A549 (cell line): ENCODE measurements at regions not wholly inside any gene's neighbourhood (a gene's known extent, or its start where the extent isn't known, plus 50 kb on each side); places are given as distances from the start of the nearest gene placed in this dataset.

Source experiments
- ATAC-seq, 2 experiments: fragments of 200-7000 bp in 1 of 2; fragments of >200 bp in 1 of 2; cut with Nextera tagmentation in 1 of 2; cut with Tn5 transposase in 1 of 2; 3 replicates each; pipeline versions ENCODE4 v1.8.0 to v1.9.1; 2018 to 2020; ENCODE audit warnings: mild to moderate bottlenecking in 1 of 2, moderate library complexity in 1 of 2
- CTCF ChIA-PET: fragments of 300-600 bp; sonication (Branson Sonifier 250); formaldehyde crosslinking; extraction: SDS; loops from one replicate; lab custom pipeline; 2021; ENCODE audit warnings: antibody characterized with exemption, inconsistent platforms; lab: Yijun Ruan, JAX
- POLR2A ChIA-PET: fragments of 350-600 bp; formaldehyde crosslinking; extraction: SDS; loops from one replicate; lab custom pipeline; 2021; ENCODE audit warnings: antibody characterized with exemption, inconsistent platforms; lab: Yijun Ruan, JAX
- DNase-seq, 2 experiments: peaks; one replicate each; pipeline versions ENCODE4 v3.0.0 to v3.0.0-alpha.2; 2011 to 2016; ENCODE audit warnings: low read depth in 1 of 2, low spot score in 1 of 2
- FAIRE-seq: peaks from 2 replicates; lab custom pipeline; 2011; peaks lifted over from hg19 to GRCh38; lab: Jason Lieb, UNC
- H3K27ac ChIP-seq, 2 experiments: fragments of >200 bp; sonication (Bioruptor Twin); formaldehyde crosslinking; 3 replicates each; pipeline ENCODE4 v1.5.1; 2016 to 2017
- H3K4me1 ChIP-seq: fragments of >200 bp; sonication (Bioruptor Twin); formaldehyde crosslinking; 3 replicates; pipeline ENCODE4 v1.6.1; 2016
- H3K4me2 ChIP-seq: fragments of >200 bp; sonication (Bioruptor Twin); formaldehyde crosslinking; 3 replicates; pipeline ENCODE4 v1.6.1; 2016
- H3K4me3 ChIP-seq: fragments of >200 bp; sonication (Bioruptor Twin); formaldehyde crosslinking; 3 replicates; pipeline ENCODE4 v1.5.1; 2016
- H3K9me3 ChIP-seq: fragments of >200 bp; sonication (Bioruptor Twin); formaldehyde crosslinking; 3 replicates; pipeline ENCODE4 v1.6.1; 2016
- BCL3 ChIP-seq: fragments of >200 bp; sonication (Bioruptor Twin); formaldehyde crosslinking; IDR thresholded peaks from 3 replicates; pipeline ENCODE4 v1.6.1; 2016
- EHF ChIP-seq: fragments of 250-450 bp; sonication (Bioruptor Pico); IDR thresholded peaks from 2 replicates; pipeline ENCODE4 v1.5.0; 2020; ENCODE audit warnings: mild to moderate bottlenecking
- EHMT2 ChIP-seq: fragments of 200-600 bp; sonication (generic); IDR thresholded peaks from 2 replicates; pipeline ENCODE4 v1.6.1; 2016; ENCODE audit warnings: antibody characterized with exemption, low read depth, mild to moderate bottlenecking, moderate library complexity
- ELK1 ChIP-seq: fragments of 150-350 bp; IDR thresholded peaks from 2 replicates; pipeline ENCODE4 v1.6.1; 2014; ENCODE audit warnings: low read depth, mild to moderate bottlenecking, low read length
- FOXS1 ChIP-seq: fragments of 250-450 bp; sonication (Bioruptor Pico); IDR thresholded peaks from 2 replicates; pipeline ENCODE4 v1.5.0; 2020; ENCODE audit warnings: mild to moderate bottlenecking, moderate library complexity
- GATA3 ChIP-seq: IDR thresholded peaks from 2 replicates; pipeline ENCODE4 v1.6.1; 2012; ENCODE audit warnings: borderline replicate concordance
- HEYL ChIP-seq: fragments of 250-450 bp; sonication (Bioruptor Pico); IDR thresholded peaks from 2 replicates; pipeline ENCODE4 v1.8.0; 2021; ENCODE audit warnings: mild to moderate bottlenecking, moderate library complexity
- HMGXB4 ChIP-seq: fragments of 250-450 bp; sonication (Bioruptor Pico); IDR thresholded peaks from 2 replicates; pipeline ENCODE4 v1.5.0; 2021; ENCODE audit warnings: mild to moderate bottlenecking, moderate library complexity, borderline replicate concordance
- HOXB5 ChIP-seq: fragments of 250-450 bp; sonication (Bioruptor Pico); IDR thresholded peaks from 2 replicates; pipeline ENCODE4 v1.5.0; 2020; ENCODE audit warnings: mild to moderate bottlenecking, moderate library complexity
- JUN ChIP-seq, 2 experiments: fragments of >200 bp; sonication (Bioruptor Twin); formaldehyde crosslinking; IDR thresholded peaks; 2 replicates in 1 of 2; 3 replicates in 1 of 2; pipeline ENCODE4 v1.6.1; 2016 to 2017
- MAFK ChIP-seq: fragments of 450-650 bp; IDR thresholded peaks from 2 replicates; pipeline ENCODE4 v1.6.1; 2014; ENCODE audit not compliant: partially characterized antibody
- MAX ChIP-seq: IDR thresholded peaks from 2 replicates; pipeline ENCODE4 v1.6.1; 2012
- MAZ ChIP-seq: fragments of 150-350 bp; IDR thresholded peaks from 2 replicates; pipeline ENCODE4 v1.6.1; 2014; ENCODE audit warnings: antibody characterized with exemption, low read depth, low read length, borderline replicate concordance
- MYC ChIP-seq: IDR thresholded peaks from 2 replicates; pipeline ENCODE4 v1.6.1; 2012; ENCODE audit warnings: mild to moderate bottlenecking, inconsistent platforms, low read length, improper control_type of control experiment, borderline replicate concordance
- POLR2AphosphoS2 ChIP-seq: conservative IDR thresholded peaks from 2 replicates; pipeline ENCODE4 v1.6.1; 2012; ENCODE audit warnings: low read length, improper control_type of control experiment, inconsistent platforms
- RCOR1 ChIP-seq: fragments of 150-350 bp; IDR thresholded peaks from 2 replicates; pipeline ENCODE4 v1.6.1; 2014; ENCODE audit warnings: antibody characterized with exemption, low read length, low read depth
- SREBF2 ChIP-seq: fragments of 450-650 bp; IDR thresholded peaks from 2 replicates; pipeline ENCODE4 v1.6.1; 2014; ENCODE audit warnings: mild to moderate bottlenecking, moderate library complexity
- TP53 ChIP-seq: fragments of 250-450 bp; sonication (Bioruptor Pico); IDR thresholded peaks from 2 replicates; pipeline ENCODE4 v1.5.0; 2021; ENCODE audit warnings: mild to moderate bottlenecking, moderate library complexity
- USF2 ChIP-seq: fragments of 450-650 bp; IDR thresholded peaks from 2 replicates; pipeline ENCODE4 v1.6.1; 2014; ENCODE audit warnings: antibody characterized with exemption
- ZFP36 ChIP-seq: fragments of 450-650 bp; IDR thresholded peaks from 2 replicates; pipeline ENCODE4 v1.6.1; 2014; ENCODE audit warnings: borderline replicate concordance; ENCODE audit not compliant: partially characterized antibody
- WGBS: methylation state at CpG from one replicate; pipeline ENCODE4 v1.1.6; 2017; ENCODE audit errors: missing lambda C conversion rate; 5-methylcytosine and 5-hydroxymethylcytosine counted together

- peaks cover 18% of the 10 kb centered on the region for H3K4me1 ChIP-seq
- no peak for TF ChIP-seq GATA3
- TF ChIP-seq HEYL: no peak
- no peak for TF ChIP-seq HOXB5 (CRISPR knock-in tag)
- no peak for TF ChIP-seq TP53 (CRISPR knock-in tag)
- no peak for TF ChIP-seq BCL3
- no peak for TF ChIP-seq MAX
- TF ChIP-seq EHF: no peak
- TF ChIP-seq EHMT2: no peak
- TF ChIP-seq MYC: no peak
- TF ChIP-seq ZFP36: no peak
- H3K27ac ChIP-seq: no peak overlapping the region
- ChIA-PET CTCF (no interaction called here), POLR2A (no interaction called here)
- ATAC-seq (no peak), DNase-seq (no peak), FAIRE-seq (no peak)
- no peak overlapping the region for H3K4me2 ChIP-seq
- WGBS: 88% methylated on average over 2 of the region's 2 CpGs
- H3K9me3 ChIP-seq: no peaks in the 10 kb centered on the region
- H3K4me3 ChIP-seq: no peak overlapping the region
Measured at GRCh38 chr13:50369646-50370045, 354.4 kb downstream of the KCNRG start.

- H3K4me2 ChIP-seq: no peak overlapping the region
- H3K27ac ChIP-seq: no peak overlapping the region
- H3K4me3 ChIP-seq: no peak overlapping the region
- WGBS: 85% methylated on average over 5 of the region's 5 CpGs
- FAIRE-seq (no peak), ATAC-seq (no peak), DNase-seq (no peak)
- ChIA-PET CTCF (no interaction called here), POLR2A (no interaction called here)
- TF ChIP-seq MAX: no peak
- TF ChIP-seq USF2: no peak
- no peak for TF ChIP-seq HMGXB4 (CRISPR knock-in tag)
- no peak for TF ChIP-seq MAZ
- TF ChIP-seq RCOR1: no peak
- TF ChIP-seq SREBF2: no peak
- TF ChIP-seq FOXS1 (CRISPR knock-in tag): no peak
- TF ChIP-seq JUN (IDR thresholded peaks at IDR 0.05): no peak
- H3K4me1 ChIP-seq: peaks cover 14% of the 10 kb centered on the region
- no peaks in the 10 kb centered on the region for H3K9me3 ChIP-seq
Measured at GRCh38 chr13:50370303-50370950, 355.2 kb downstream of the KCNRG start.

- 66% methylated on average over 6 of the region's 6 CpGs for WGBS
- TF ChIP-seq BCL3: no peak
- no peak for TF ChIP-seq POLR2AphosphoS2
- TF ChIP-seq MAZ: no peak
- TF ChIP-seq MAFK: peak; percentile 66
- TF ChIP-seq ELK1: no peak
- TF ChIP-seq HOXB5 (CRISPR knock-in tag): no peak
- no peak for FAIRE-seq
Measured at GRCh38 chr13:50374517-50374916, 359.3 kb downstream of the KCNRG start.

More at GRCh38 chr13:50374517-50374916, 359.3 kb downstream of the KCNRG start:
- DNase-seq (no peak), ATAC-seq (no peak)
- ChIA-PET CTCF (interaction anchor here (0.7 kb wide), 1 partner anchor 14 kb away, joined by 3 read pairs; no protein-coding TSS in a partner anchor), POLR2A (no interaction called here)
- Histone ChIP-seq H3K4me3 (no peak overlapping the region), H3K4me1 (no peaks in the 10 kb centered on the region), H3K4me2 (no peak overlapping the region), H3K27ac (no peak overlapping the region), H3K9me3 (no peaks in the 10 kb centered on the region)
